Neural crest cell (in vitro differentiated cells): ENCODE measurements at regions not wholly inside any gene's neighbourhood (a gene's known extent, or its start where the extent isn't known, plus 50 kb on each side); places are given as distances from the start of the nearest gene placed in this dataset.

ENCODE experiments used
- DNase-seq: peaks from one replicate; pipeline ENCODE4 v3.0.0; 2021; ENCODE audit warnings: low read depth, mixed read lengths, low spot score
- H3K27ac Mint-ChIP-seq: one replicate; pipeline ENCODE4 v1.8.0; 2021; ENCODE audit warnings: mild to moderate bottlenecking, mixed read lengths; ENCODE audit not compliant: unreplicated experiment
- H3K27me3 Mint-ChIP-seq: 2 replicates; pipeline ENCODE4 v1.8.0; 2021; ENCODE audit warnings: low read depth, mild to moderate bottlenecking, mixed read lengths
- H3K36me3 Mint-ChIP-seq: 2 replicates; pipeline ENCODE4 v1.8.0; 2021; ENCODE audit warnings: low read depth, mild to moderate bottlenecking, mixed read lengths
- H3K4me1 Mint-ChIP-seq: 2 replicates; pipeline ENCODE4 v1.8.0; 2021; ENCODE audit warnings: mixed read lengths
- H3K4me3 Mint-ChIP-seq: one replicate; pipeline ENCODE4 v1.8.0; 2021; ENCODE audit warnings: mild to moderate bottlenecking, mixed read lengths
- H3K9me3 Mint-ChIP-seq: 2 replicates; pipeline ENCODE4 v1.8.0; 2021; ENCODE audit warnings: mixed read lengths
- CTCF ChIP-seq: fragments of 200-600 bp; sonication (generic); conservative IDR thresholded peaks from 2 replicates; pipeline ENCODE4 v1.5.0; 2021; ENCODE audit warnings: antibody characterized with exemption, mild to moderate bottlenecking

- no peak for TF ChIP-seq CTCF
- Mint-ChIP-seq H3K9me3 (peaks cover 2% of the 10 kb centered on the region), H3K27ac (no peak overlapping the region), H3K36me3 (peaks cover 2% of the 10 kb centered on the region), H3K27me3 (no peaks in the 10 kb centered on the region), H3K4me1 (no peaks in the 10 kb centered on the region), H3K4me3 (no peak overlapping the region)
- no peak for DNase-seq
Observed at GRCh38 chr13:69283837-69284236, 823.8 kb upstream of the ATXN8OS start.

GRCh38 chr13:69283301-69283700, 824.3 kb upstream of the ATXN8OS start:
- Mint-ChIP-seq H3K27me3 (no peaks in the 10 kb centered on the region), H3K27ac (no peak overlapping the region)
- DNase-seq = no peak

GRCh38 chr13:69280399-69280798, 827.2 kb upstream of the ATXN8OS start:
- Mint-ChIP-seq H3K36me3 (peaks cover 2% of the 10 kb centered on the region), H3K27ac (no peak overlapping the region), H3K9me3 (no peaks in the 10 kb centered on the region), H3K4me1 (no peaks in the 10 kb centered on the region), H3K27me3 (no peaks in the 10 kb centered on the region), H3K4me3 (no peak overlapping the region)
- no peak for DNase-seq
- TF ChIP-seq CTCF = no peak

More at GRCh38 chr13:69283301-69283700, 824.3 kb upstream of the ATXN8OS start:
- Mint-ChIP-seq H3K9me3 (peaks cover 2% of the 10 kb centered on the region), H3K4me3 (no peak overlapping the region), H3K36me3 (peaks cover 2% of the 10 kb centered on the region), H3K4me1 (no peaks in the 10 kb centered on the region)
- no peak for TF ChIP-seq CTCF

GRCh38 chr13:69279213-69279612, 828.4 kb upstream of the ATXN8OS start:
- TF ChIP-seq CTCF = no peak
- no peaks in the 10 kb centered on the region for H3K27me3 Mint-ChIP-seq
- DNase-seq = no peak
- H3K27ac Mint-ChIP-seq = no peak overlapping the region
- H3K4me1 Mint-ChIP-seq = no peaks in the 10 kb centered on the region
- no peaks in the 10 kb centered on the region for H3K9me3 Mint-ChIP-seq
- peaks cover 2% of the 10 kb centered on the region for H3K36me3 Mint-ChIP-seq
- no peak overlapping the region for H3K4me3 Mint-ChIP-seq

GRCh38 chr13:69274231-69274630, 833.4 kb upstream of the ATXN8OS start:
- no peaks in the 10 kb centered on the region for H3K36me3 Mint-ChIP-seq
- H3K4me1 Mint-ChIP-seq = no peaks in the 10 kb centered on the region
- no peak for TF ChIP-seq CTCF
- H3K4me3 Mint-ChIP-seq = no peak overlapping the region
- H3K9me3 Mint-ChIP-seq = peaks cover 2% of the 10 kb centered on the region
- no peaks in the 10 kb centered on the region for H3K27me3 Mint-ChIP-seq
- H3K27ac Mint-ChIP-seq = no peak overlapping the region
- no peak for DNase-seq
